ENCODE measurements at regions not wholly inside any gene's neighbourhood (a gene's known extent, or its start where the extent isn't known, plus 50 kb on each side); places are given as distances from the start of the nearest gene placed in this dataset.
A peak's percentile ranks its signal among the peaks of the same experiment; 100 is the strongest.

GRCh38 chr5:45017568-45017967, 208.8 kb downstream of the MRPS30 start:
- ATAC-seq (ENCODE audit: poor library complexity), result no peak
- intact Hi-C loops (cut with DNase I), result no loop called here
- no peak for DNase-seq

DNA sequence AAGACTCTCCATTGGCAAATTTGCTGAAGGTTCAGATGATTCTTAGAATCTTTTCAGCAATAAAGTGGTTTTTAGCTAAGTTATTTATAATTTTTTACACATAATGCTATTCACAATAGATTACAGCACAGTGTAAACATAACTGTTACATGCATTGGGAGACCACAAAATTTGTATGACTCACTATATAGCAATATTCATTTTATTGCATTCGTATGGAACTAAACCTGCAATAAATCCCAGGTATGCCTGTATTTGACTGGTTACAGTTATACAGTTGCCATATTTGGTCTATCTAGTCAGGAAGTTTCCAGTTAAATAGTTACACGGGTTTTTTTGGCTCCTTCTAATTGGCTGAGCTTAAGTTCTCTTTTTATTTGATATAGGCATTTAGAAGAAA, 220.8 kb downstream of the MRPS30 start:
- no peak for DNase-seq
- no peak for ATAC-seq (ENCODE audit: poor library complexity)

DNA sequence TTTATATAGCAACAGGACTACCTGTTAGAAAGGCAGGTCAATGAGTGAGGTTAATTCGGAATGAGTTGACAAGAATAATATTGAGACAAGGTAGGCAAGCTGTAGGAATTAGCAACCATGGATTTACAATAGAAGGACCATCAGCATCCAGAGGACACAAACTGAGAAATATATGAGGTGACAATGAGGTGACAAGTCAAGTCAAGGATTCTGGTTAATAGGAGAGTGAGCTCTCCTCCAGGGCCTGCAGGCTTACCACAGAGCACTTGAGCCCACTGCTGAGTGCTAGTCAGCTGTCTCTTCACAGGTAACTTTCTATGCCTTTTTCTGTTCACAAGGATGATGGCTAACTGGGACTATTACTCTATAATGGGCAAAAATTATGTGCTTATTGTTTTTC, 227.2 kb downstream of the MRPS30 start:
- ATAC-seq (ENCODE audit: poor library complexity), result no peak
- no peak for DNase-seq
- intact Hi-C loops (cut with DNase I), result loop anchor here (5.0 to 10.0 kb wide), 2 partner anchors 481 to 659 kb away; partner anchors contain the start of gene HCN1

More for the DNA sequence above, 220.8 kb downstream of the MRPS30 start:
- intact Hi-C loops (cut with DNase I), result no loop called here

- ATAC-seq (ENCODE audit: poor library complexity), result no peak
- intact Hi-C loops (cut with DNase I), result loop anchor here (5.0 to 10.0 kb wide), 2 partner anchors 479 to 657 kb away; partner anchors contain the start of gene HCN1
- DNase-seq, result no peak
These were observed 229.2 kb downstream of the MRPS30 start for GRCh38 chr5:45037927-45038326.

DNA sequence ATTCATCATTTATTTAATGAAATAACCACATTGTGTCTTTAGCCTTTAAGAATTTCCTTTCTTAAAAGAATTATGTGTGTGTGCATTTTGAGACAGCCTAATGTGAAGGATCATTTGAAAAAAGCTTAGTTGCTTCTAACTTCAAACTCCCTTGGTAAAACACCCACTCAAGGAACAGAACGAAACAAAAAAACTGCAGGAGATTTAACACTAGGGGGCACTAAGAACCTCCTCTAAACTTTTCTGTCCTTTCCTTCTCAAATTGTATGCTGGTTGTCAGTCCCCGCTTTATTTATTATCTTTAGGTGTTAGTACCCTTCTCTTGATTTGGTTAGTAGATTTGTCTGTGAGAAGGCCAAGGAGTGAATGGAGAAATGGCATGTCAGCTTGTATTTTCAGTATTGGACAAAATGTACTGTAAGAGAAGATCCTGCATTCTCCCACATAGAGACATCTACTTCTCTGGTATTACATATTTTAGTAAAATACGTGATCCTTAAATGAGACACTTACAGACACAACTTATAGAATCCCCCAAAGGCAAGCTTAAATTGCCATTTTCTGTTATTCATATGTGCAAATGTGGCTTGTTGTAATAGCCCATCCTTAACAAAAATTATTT, 229.7 kb downstream of the MRPS30 start:
- intact Hi-C loops (cut with DNase I), result loop anchor here (5.0 to 10.0 kb wide), 2 partner anchors 479 to 656 kb away; partner anchors contain the start of gene HCN1
- peak; percentile 48 for ATAC-seq (ENCODE audit: poor library complexity)
- DNase-seq, result no peak

DNA sequence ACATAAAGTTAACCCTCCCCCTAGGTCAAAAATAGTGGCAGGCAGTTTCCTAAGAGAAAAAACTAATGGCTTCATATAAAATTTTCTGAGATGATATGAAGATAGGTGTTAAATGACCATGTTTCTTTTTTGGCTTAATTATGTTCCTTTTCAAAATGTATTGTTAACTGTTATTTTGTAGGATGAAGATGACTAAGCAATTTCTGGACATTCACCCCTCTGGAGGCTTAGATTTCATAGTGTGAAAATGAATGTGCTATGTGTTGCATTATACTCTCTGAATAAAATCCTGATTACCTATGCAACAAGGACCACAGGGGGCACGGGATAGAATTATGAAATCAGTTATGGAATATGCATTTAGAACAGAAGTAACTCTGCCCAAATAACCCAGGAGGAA, 233.5 kb downstream of the MRPS30 start:
- no peak for ATAC-seq (ENCODE audit: poor library complexity)
- no peak for DNase-seq
- intact Hi-C loops (cut with DNase I), result no loop called here

DNA sequence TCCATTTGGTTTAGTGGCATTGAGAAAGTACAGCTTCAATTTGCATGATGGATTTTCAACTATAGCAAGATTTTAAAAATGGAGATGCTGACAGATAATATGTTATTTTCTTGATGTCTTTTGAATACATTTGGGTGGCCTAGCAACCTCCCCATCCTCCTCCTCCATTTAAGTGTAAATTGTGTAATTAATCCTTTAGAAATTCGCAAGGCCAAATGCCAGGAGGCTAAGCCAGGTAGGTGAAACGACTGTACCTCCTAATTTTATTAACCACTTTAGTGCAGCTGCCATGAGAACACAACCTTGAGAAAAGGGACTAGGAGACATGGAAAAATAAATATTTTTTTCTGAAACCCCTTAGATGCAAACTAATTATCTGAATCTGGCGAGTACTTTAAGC, 248.8 kb downstream of the MRPS30 start:
- DNase-seq, result no peak
- intact Hi-C loops (cut with DNase I), result no loop called here
- ATAC-seq (ENCODE audit: poor library complexity), result no peak

DNA sequence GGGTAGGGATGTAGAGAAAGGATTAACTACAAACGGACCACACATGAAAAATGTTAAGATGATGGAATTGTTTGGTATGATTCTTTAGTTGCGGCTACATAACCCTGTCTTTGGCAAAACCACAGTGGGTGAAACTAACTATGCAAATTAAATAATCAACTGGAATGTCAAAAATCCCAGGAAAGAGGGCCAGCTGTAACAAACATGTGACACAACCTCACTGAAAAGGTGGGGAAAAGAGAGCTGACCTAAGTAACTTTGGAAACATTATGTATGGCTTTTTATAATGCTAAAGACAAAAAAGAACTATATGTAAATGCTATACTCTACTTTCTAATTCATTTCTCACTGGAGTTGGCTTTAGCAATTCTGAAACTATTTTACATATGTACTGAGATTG, 252.0 kb downstream of the MRPS30 start:
- intact Hi-C loops (cut with DNase I), result no loop called here
- no peak for DNase-seq
- ATAC-seq (ENCODE audit: poor library complexity), result no peak

GRCh38 chr5:45062044-45062443, 253.3 kb downstream of the MRPS30 start:
- DNase-seq (no peak), ATAC-seq (ENCODE audit: poor library complexity) (no peak)
- intact Hi-C loops (cut with DNase I), result no loop called here

GRCh38 chr5:45081082-45081481, 272.3 kb downstream of the MRPS30 start:
- DNase-seq, result no peak
- intact Hi-C loops (cut with DNase I), result no loop called here
- ATAC-seq (ENCODE audit: poor library complexity), result no peak

DNA sequence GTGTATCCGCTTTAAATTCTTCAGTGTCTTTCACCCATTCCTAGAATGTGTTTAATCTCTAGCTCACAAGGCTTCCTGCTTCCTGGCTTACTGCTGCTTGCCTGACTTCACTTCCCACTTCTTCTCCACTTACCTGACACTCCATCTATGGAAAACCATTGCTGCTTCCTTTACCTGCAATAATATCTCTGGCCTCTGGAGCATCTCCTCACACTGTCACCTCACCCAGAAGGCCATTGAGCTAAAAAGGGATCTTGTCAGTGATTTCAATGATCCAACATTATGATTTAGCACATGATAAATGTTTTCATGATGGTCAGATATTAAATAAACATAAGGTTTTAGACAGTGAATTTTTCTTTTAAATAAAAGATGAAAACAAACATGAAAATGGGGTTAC, 281.1 kb downstream of the MRPS30 start:
- intact Hi-C loops (cut with DNase I), result no loop called here
- ATAC-seq (ENCODE audit: poor library complexity) (no peak), DNase-seq (no peak)

GRCh38 chr5:45093377-45093776, 284.6 kb downstream of the MRPS30 start:
- DNase-seq (no peak), ATAC-seq (ENCODE audit: poor library complexity) (no peak)
- intact Hi-C loops (cut with DNase I), result no loop called here

DNA sequence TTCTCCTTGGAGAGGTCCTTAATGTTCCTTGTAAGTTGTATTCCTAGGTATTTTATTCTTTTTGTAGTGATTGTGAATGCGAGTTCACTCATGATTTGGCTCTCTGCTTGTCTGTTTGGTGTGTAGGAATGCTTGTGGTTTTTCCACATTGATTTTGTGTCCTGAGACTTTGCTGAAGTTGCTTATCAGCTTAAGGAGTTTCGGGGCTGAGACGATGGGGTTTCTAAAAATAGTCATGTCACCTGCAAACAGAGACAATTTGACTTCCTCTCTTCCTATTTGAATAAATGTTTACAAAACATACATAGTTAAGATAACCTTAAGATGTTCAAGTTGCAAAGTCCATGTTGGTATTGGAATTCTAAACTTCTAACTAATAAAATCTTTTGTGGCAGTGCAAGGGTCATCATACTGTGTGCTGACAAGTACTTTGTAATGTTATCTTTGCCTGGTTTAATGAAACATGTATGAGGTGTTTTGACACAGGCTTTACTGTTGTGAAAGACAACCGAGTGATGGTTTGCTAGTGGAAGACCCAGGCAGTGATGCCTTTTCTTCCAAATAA, 286.2 kb downstream of the MRPS30 start:
- no peak for DNase-seq
- intact Hi-C loops (cut with DNase I), result no loop called here
- ATAC-seq (ENCODE audit: poor library complexity), result no peak

- intact Hi-C loops (cut with DNase I), result no loop called here
- ATAC-seq (ENCODE audit: poor library complexity) (no peak), DNase-seq (no peak)
These were observed 289.7 kb downstream of the MRPS30 start for GRCh38 chr5:45098483-45098882.

GRCh38 chr5:45101146-45101545, 292.4 kb downstream of the MRPS30 start:
- DNase-seq (no peak), ATAC-seq (ENCODE audit: poor library complexity) (no peak)
- intact Hi-C loops (cut with DNase I), result no loop called here

- intact Hi-C loops (cut with DNase I), result no loop called here
- ATAC-seq (ENCODE audit: poor library complexity) (no peak), DNase-seq (no peak)
These were observed 296.8 kb downstream of the MRPS30 start for GRCh38 chr5:45105491-45105994.

- intact Hi-C loops (cut with DNase I), result no loop called here
- no peak for DNase-seq
These were observed 300.3 kb downstream of the MRPS30 start for GRCh38 chr5:45109062-45109461.

GRCh38 chr5:45109636-45110035, 300.9 kb downstream of the MRPS30 start:
- intact Hi-C loops (cut with DNase I), result no loop called here

More at GRCh38 chr5:45109062-45109461, 300.3 kb downstream of the MRPS30 start:
- no peak for ATAC-seq (ENCODE audit: poor library complexity)

GRCh38 chr5:45110399-45110798, 301.7 kb downstream of the MRPS30 start:
- intact Hi-C loops (cut with DNase I), result no loop called here
- ATAC-seq (ENCODE audit: poor library complexity) (no peak), DNase-seq (no peak)

More at GRCh38 chr5:45109636-45110035, 300.9 kb downstream of the MRPS30 start:
- DNase-seq (no peak), ATAC-seq (ENCODE audit: poor library complexity) (no peak)

DNA sequence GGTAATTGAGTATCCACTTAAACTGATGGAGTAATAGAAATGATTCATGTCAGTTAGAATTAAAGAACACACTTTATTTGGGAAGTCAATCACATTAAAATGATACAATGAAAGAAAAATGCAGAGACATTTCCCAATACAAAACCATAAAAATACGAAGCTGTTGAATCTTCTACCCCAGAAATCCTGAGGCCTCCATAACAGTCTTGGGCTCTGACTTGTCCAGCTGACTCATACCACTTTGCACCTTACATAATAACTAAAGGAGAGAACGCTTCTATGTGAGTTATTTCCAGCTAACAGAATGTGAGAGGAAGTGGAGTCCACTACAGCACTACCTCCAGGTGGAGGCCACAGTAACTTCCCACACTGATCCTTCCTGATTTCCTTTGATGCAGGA, 305.0 kb downstream of the MRPS30 start:
- ATAC-seq (ENCODE audit: poor library complexity), result no peak
- no peak for DNase-seq
- intact Hi-C loops (cut with DNase I), result no loop called here
